GM18507 (cell line): ENCODE measurements at regions not wholly inside any gene's neighbourhood (a gene's known extent, or its start where the extent isn't known, plus 50 kb on each side); places are given as distances from the start of the nearest gene placed in this dataset.
"Not testable (repeated sequence)": the region's sequence is repeated elsewhere in the genome, so short reads cannot be mapped to it uniquely, and the experiment has no call there.

Experiments used
- DNase-seq: peaks from one replicate; pipeline ENCODE4 v3.0.0; 2011; ENCODE audit warnings: low read depth; ENCODE audit not compliant: insufficient read length; ENCODE audit errors: extremely low spot score
- FAIRE-seq: peaks from 2 replicates; lab custom pipeline; 2011; peaks lifted over from hg19 to GRCh38; lab: Jason Lieb, UNC

DNA sequence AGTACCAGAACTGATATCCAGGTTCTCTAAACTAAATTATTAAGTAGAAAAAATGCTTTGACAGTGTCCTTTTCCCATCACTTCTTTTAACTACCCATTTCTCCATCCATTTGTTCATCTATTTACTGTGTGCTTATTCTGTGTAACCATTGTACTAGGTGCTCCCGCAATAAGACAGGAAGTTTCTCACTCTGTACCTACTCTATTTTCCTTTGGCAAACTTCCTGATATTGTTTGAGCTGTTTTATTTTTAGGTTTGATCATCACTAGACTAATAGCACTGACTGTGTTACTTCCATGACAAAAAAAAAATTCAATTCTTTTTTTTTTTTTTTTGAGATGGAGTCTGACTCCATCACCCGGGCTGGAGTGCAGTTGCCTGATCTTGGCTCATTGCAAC is 102.5 kb upstream of the CASK start:
- peak; percentile 9 for FAIRE-seq
- no peak for DNase-seq

DNA sequence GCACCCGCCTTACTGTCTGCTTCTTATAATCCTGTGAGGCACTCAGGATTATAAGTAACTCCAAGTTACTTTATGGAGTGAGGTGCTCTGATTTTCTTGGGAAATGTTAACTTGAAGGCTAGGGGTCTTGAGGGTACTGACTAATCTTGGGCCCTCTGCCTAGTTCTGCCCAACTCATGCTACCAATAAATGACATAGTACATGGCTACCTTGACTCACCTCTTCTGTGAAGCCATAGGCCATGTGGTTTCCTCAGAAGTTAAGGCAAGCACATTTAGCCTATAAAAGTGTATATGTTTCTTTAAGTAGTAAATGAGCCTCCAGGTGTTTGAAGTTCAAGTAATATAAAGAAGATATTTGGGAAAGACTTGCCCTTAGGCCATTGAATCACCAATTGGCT is 99.8 kb upstream of the CASK start:
- DNase-seq: no peak
- FAIRE-seq: no peak

DNA sequence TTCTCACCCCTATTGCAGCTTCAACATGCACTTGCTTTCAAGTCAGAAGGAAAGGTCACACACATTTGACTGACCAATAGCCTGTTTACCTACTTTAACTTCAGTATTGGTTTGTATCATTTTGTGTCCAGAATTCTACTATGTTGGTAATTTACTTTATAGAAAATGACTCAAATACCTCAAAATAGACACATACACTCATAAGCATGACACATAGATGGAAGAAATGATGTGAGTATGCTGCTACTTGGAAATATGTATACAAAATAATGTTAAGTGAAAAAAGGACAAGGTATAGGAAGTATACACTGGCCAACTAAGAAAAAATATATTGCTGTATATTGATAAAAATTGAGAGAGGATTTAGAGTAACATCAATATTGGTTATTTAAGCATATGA is 98.8 kb upstream of the CASK start:
- FAIRE-seq (no peak), DNase-seq (no peak)

DNA sequence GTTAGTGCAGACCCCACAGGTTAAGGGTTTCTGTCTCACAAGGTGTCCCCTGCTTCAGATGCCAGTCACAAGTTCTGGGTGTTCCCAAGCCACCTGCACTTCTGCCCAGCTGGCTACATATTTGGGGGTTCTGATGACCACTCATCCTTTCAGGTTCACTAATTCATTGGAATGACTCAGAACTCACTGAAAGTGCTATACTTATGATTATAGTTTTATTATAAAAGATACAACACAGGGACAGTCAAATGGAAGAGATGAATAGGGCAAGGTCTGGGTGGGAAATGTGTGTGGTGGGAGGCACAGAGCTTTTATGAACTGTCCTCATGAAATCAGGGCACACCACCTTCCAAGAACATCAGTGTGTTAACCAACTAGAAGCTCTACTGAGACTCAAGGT is 97.7 kb upstream of the CASK start:
- no peak for FAIRE-seq
- DNase-seq: no peak

DNA sequence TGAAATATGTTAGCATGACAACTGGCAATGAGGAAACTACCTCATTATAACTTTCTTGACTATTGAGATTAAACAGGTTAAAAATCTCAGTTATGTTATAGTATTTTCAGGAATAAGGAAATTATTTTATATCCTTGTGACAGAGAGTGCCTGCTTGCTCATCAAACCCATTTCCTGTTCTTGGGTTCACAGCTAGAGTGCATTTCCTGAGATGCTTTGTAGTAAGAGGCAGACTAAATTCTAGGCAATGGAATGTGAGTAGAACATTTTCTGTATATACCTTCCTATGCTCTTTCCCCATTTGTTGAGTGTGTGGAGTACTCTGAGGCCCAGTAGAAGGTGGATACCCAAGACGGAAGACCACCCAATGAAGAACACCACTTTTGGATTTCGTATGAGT is 96.9 kb upstream of the CASK start:
- DNase-seq (no peak), FAIRE-seq (no peak)

DNA sequence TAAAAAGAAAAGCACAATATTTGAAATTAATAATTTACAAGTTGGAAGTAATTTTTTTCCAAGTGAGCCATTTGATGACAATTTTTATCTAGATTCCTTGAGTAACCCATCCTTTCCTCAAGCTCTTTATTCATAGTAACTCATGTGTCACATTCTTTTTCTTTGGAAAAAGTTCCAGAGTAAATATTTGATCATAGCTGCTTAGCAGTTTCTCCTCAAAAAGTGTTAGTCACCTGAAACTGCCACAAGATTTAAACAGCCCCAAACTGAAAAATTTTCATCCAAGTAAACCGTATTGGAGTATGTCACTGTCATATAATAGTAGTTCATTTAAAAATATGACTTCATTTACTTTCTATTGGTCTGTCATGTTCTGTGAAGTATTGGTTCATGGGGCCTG is 94.6 kb upstream of the CASK start:
- DNase-seq (no peak), FAIRE-seq (peak; percentile 49)

DNA sequence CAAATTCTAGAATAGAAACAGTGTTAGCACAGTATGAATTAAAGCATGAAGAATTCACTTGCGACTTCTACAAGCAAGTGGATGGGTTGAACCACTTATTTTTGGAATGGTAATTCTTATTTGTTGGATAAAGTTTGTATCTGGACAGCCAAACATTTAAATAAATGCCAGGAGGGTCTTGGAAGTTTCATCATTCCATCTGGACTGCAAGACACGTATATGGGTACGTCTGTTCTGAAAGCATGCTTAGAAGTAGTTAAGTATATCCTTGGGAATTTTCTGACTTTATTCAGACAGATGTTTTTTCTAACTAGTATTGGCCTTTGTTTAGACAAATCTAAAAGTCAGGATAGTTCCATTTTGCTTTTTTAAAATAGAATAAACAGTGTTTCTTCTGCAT is 77.5 kb upstream of the CASK start:
- DNase-seq (no peak), FAIRE-seq (no peak)

DNA sequence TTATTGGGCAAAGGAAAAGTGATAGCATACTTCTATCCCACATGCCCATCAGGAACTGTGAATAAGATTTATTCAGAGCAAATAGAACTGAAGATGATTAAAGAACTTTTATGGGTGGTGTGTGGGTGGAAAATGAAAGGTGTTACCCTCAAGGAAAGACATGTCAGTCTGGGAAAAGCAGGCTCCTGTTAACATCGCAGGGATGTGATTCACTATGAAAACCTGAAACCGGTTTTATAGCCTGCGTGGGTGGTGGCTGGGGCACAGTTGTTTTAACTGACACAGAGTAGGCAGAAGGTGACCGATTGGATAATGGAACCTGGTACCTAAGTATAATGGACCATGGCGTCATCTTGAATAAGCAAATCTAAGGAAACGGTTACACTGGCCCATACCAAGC is 61.3 kb upstream of the CASK start:
- FAIRE-seq: no peak
- DNase-seq: no peak

DNA sequence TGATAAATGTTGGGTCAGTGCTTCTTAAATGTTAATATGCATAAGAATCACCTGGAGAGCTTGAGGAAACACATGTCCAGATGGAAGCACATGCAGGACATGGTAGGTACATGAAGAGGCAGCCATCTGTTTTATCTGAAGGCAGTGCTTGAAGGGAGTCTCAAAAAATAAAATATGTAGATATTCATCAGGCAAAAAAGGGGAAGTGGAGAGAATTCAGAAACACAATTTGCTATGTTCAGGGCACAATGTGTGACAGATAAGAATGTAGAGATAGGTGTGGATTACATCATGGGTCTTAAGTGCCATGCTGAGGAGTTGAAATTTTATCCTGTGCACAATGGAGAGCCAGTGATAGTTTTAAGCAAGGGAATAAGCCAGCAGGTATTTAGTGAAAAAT is 59.6 kb upstream of the CASK start:
- DNase-seq: no peak
- FAIRE-seq: no peak

DNA sequence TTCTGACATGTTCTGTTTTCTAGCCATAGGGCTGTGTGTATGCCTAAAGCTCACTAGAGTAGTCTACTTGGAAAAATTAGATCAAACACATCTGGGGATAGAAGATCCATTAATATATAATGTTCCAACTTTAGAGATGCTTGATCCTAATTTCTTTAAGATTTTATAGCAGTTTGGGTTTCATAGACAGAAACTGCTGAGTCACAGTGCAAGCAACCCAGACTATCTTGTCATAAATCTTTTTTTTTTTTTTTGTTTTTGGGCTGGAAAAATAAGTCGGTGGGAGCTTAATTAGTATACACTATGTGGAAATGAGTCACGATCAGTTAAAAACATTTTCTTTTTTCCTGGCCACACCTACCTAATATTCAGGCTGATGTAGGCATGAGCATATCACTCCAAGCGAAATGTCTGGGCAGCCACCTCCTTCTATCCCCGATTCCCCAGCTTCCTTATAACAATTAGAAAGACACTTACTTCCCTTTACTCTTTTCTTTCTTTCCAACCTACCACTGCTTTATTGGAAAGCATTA is 58.2 kb upstream of the CASK start:
- no peak for FAIRE-seq
- DNase-seq: no peak

DNA sequence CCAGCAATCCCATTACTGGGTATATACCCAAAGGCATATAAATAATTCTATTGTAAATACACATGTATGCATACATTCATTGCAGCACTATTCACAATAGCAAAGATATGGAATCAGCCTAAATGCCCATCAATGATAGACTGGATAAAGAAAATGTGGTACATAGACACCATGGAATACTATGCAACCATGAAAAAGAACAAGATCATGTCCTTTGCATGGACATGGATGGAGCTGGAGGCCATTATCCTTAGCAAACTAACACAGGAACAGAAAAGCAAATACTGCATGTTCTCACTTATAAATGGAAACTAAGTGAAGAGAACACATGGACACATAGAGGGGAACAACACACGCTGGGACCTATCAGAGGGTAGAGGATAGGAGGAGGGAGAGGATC is 51.3 kb upstream of the CASK start:
- FAIRE-seq, DNase-seq: not testable (repeated sequence)

DNA sequence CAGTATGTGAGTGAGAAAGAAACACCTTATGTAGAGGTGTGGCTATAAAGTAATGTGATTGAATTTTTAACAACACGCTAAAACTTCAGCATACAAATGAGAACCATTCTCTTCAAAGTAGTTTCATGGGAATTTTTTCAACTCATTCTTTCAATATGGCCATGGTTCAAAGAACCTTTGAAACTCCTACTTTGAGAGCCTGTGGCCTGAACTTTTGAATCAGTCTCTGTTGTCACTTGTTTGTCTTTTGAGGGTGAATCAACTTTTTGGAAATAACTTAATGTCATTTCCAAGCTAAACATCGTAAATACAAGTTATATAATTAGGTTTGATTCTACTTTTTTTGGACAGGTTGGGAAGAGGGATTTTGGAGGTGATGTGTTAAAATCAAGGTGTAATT is 49.9 kb upstream of the CASK start:
- no peak for DNase-seq
- FAIRE-seq: no peak
